Mesenchymal stem cell (in vitro differentiated cells and primary cell): ENCODE measurements at regions not wholly inside any gene's neighbourhood (a gene's known extent, or its start where the extent isn't known, plus 50 kb on each side); places are given as distances from the start of the nearest gene placed in this dataset.

ENCODE experiments used
- DNase-seq: peaks from one replicate; pipeline ENCODE4 v3.0.0-alpha.2; 2013
- H2AFZ ChIP-seq: one replicate; pipeline ENCODE4 v1.6.1; 2013; ENCODE audit warnings: low read depth, mild to moderate bottlenecking, control low read depth, inconsistent platforms, low read length, moderate library complexity
- H2AK5ac ChIP-seq: 2 replicates; pipeline ENCODE4 v1.6.1; 2013; ENCODE audit warnings: low read length, moderate library complexity, mild to moderate bottlenecking, inconsistent platforms; ENCODE audit not compliant: severe bottlenecking
- H2BK120ac ChIP-seq: one replicate; pipeline ENCODE4 v1.6.1; 2013; ENCODE audit warnings: low read depth, mild to moderate bottlenecking, inconsistent platforms, low read length, moderate library complexity
- H2BK12ac ChIP-seq, 2 experiments: one replicate each; pipeline ENCODE4 v1.6.1; 2013; ENCODE audit warnings: inconsistent platforms in 2 of 2, low read length in 2 of 2, mild to moderate bottlenecking in 2 of 2, moderate library complexity in 2 of 2, control low read depth in 1 of 2
- H2BK15ac ChIP-seq: one replicate; pipeline ENCODE4 v1.6.1; 2013; ENCODE audit warnings: mild to moderate bottlenecking, low read depth, inconsistent platforms; ENCODE audit not compliant: poor library complexity, severe bottlenecking
- H2BK5ac ChIP-seq: 2 replicates; pipeline ENCODE4 v1.6.1; 2013; ENCODE audit warnings: low read depth, mild to moderate bottlenecking, low read length, control low read depth, inconsistent platforms; ENCODE audit not compliant: poor library complexity, severe bottlenecking
- H3K14ac ChIP-seq, 2 experiments: one replicate each; pipeline ENCODE4 v1.6.1; 2013; ENCODE audit warnings: inconsistent platforms in 2 of 2, low read length in 2 of 2, control low read depth in 1 of 2, mild to moderate bottlenecking in 1 of 2, moderate library complexity in 1 of 2
- H3K18ac ChIP-seq, 2 experiments: one replicate each; pipeline ENCODE4 v1.6.1; 2013; ENCODE audit warnings: inconsistent platforms in 2 of 2, low read length in 2 of 2, control low read depth in 1 of 2, low read depth in 1 of 2, mild to moderate bottlenecking in 1 of 2
- H3K23ac ChIP-seq, 2 experiments: one replicate each; pipeline ENCODE4 v1.6.1; 2013; ENCODE audit warnings: inconsistent platforms in 2 of 2, low read length in 2 of 2, mild to moderate bottlenecking in 2 of 2, moderate library complexity in 2 of 2, control low read depth in 1 of 2
- H3K27ac ChIP-seq: 2 replicates; pipeline ENCODE4 v1.5.1; 2013; ENCODE audit warnings: mild to moderate bottlenecking, moderate library complexity, low read length, control low read depth, inconsistent platforms; ENCODE audit not compliant: poor library complexity, severe bottlenecking
- H3K27me3 ChIP-seq, 2 experiments: 2 replicates each; pipeline versions ENCODE4 v1.6.1 to v1.7.0; 2013; ENCODE audit warnings: low read length in 2 of 2, mild to moderate bottlenecking in 2 of 2, moderate library complexity in 2 of 2, control low read depth in 1 of 2, inconsistent platforms in 1 of 2; ENCODE audit not compliant: control insufficient read depth in 1 of 2, insufficient read depth in 1 of 2
- H3K36me3 ChIP-seq, 2 experiments: 2 replicates each; pipeline versions ENCODE4 v1.6.1 to v1.7.0; 2013; ENCODE audit warnings: low read length in 2 of 2, control low read depth in 1 of 2, inconsistent platforms in 1 of 2, low read depth in 1 of 2, mild to moderate bottlenecking in 1 of 2; ENCODE audit not compliant: insufficient read depth in 2 of 2, control insufficient read depth in 1 of 2
- H3K4ac ChIP-seq, 2 experiments: one replicate each; pipeline ENCODE4 v1.6.1; 2013; ENCODE audit warnings: inconsistent platforms in 2 of 2, low read length in 2 of 2, mild to moderate bottlenecking in 2 of 2, moderate library complexity in 2 of 2, control low read depth in 1 of 2, low read depth in 1 of 2
- H3K4me1 ChIP-seq: 2 replicates; pipeline ENCODE4 v1.6.1; 2013; ENCODE audit warnings: low read depth, low read length, control low read depth; ENCODE audit not compliant: control insufficient read depth, insufficient read depth
- H3K4me2 ChIP-seq: 2 replicates; pipeline ENCODE4 v1.6.1; 2013; ENCODE audit warnings: low read length, mild to moderate bottlenecking, inconsistent platforms; ENCODE audit not compliant: poor library complexity, severe bottlenecking
- H3K4me3 ChIP-seq, 2 experiments: 2 replicates each; pipeline versions ENCODE4 v1.5.1 to v1.7.0; 2013; ENCODE audit warnings: low read length in 2 of 2, mild to moderate bottlenecking in 2 of 2, control low read depth in 1 of 2, low read depth in 1 of 2; ENCODE audit not compliant: insufficient read depth in 1 of 2
- H3K79me1 ChIP-seq: replicated peaks from 2 replicates; pipeline ENCODE4 v1.6.1; 2013; ENCODE audit warnings: mild to moderate bottlenecking, control low read depth, low read length, inconsistent platforms; ENCODE audit not compliant: poor library complexity, severe bottlenecking
- H3K9ac ChIP-seq: 2 replicates; pipeline ENCODE4 v1.7.0; 2013; ENCODE audit warnings: mild to moderate bottlenecking, low read length, moderate library complexity
- H3K9me3 ChIP-seq: 2 replicates; pipeline ENCODE4 v1.7.0; 2013; ENCODE audit warnings: mild to moderate bottlenecking, low read length; ENCODE audit not compliant: control insufficient read depth
- H4K8ac ChIP-seq: one replicate; pipeline ENCODE4 v1.6.1; 2013; ENCODE audit warnings: inconsistent platforms, mild to moderate bottlenecking, low read length, moderate library complexity
- H4K91ac ChIP-seq: one replicate; pipeline ENCODE4 v1.6.1; 2013; ENCODE audit warnings: mild to moderate bottlenecking, low read length, inconsistent platforms
- WGBS: methylation state at CpG from one replicate; pipeline ENCODE4 v1.1.7; 2013; ENCODE audit warnings: mixed read lengths; 5-methylcytosine and 5-hydroxymethylcytosine counted together

GRCh38 chr4:15286041-15286440 is 141.8 kb upstream of the C1QTNF7 start:
- Histone ChIP-seq H2BK120ac (no peak overlapping the region), H3K4me1 (no peaks in the 10 kb centered on the region), H4K91ac (no peak overlapping the region), H3K23ac (no peak overlapping the region), H3K27ac (no peak overlapping the region), H2AFZ (no peak overlapping the region), H3K18ac (no peak overlapping the region), H3K9ac (no peak overlapping the region), H3K4me3 (no peak overlapping the region), H3K36me3 (no peaks in the 10 kb centered on the region), H3K9me3 (no peaks in the 10 kb centered on the region), H3K4me2 (no peak overlapping the region), H2AK5ac (no peak overlapping the region), H3K14ac (no peak overlapping the region), H3K4ac (no peak overlapping the region), H3K27me3 (no peaks in the 10 kb centered on the region), H2BK15ac (no peak overlapping the region), H2BK12ac (no peak overlapping the region), H2BK5ac (no peak overlapping the region), H3K79me1 (no peaks in the 10 kb centered on the region), H4K8ac (no peak overlapping the region)
- DNase-seq = no peak
- WGBS = 92% methylated on average over 1 of the region's 2 CpGs

- Histone ChIP-seq H4K91ac (no peak overlapping the region), H3K4me2 (no peak overlapping the region), H3K9ac (no peak overlapping the region), H4K8ac (no peak overlapping the region), H3K4me1 (no peaks in the 10 kb centered on the region), H2AK5ac (no peak overlapping the region), H3K23ac (no peak overlapping the region), H3K27ac (no peak overlapping the region), H2BK5ac (no peak overlapping the region), H2AFZ (no peak overlapping the region), H3K9me3 (no peaks in the 10 kb centered on the region), H3K36me3 (no peaks in the 10 kb centered on the region), H2BK15ac (no peak overlapping the region), H3K79me1 (no peaks in the 10 kb centered on the region), H2BK12ac (no peak overlapping the region), H3K27me3 (no peaks in the 10 kb centered on the region), H3K4ac (no peak overlapping the region), H3K4me3 (no peak overlapping the region), H2BK120ac (no peak overlapping the region), H3K18ac (no peak overlapping the region), H3K14ac (no peak overlapping the region)
- WGBS = 48% methylated on average over 1 of the region's 1 CpG
- peak; percentile 33 for DNase-seq
Measured at GRCh38 chr4:15291122-15291521, 136.7 kb upstream of the C1QTNF7 start.

- H3K79me1 ChIP-seq = no peaks in the 10 kb centered on the region
- no peak overlapping the region for H3K18ac ChIP-seq
- no peak overlapping the region for H2BK120ac ChIP-seq
- DNase-seq = no peak
- H3K14ac ChIP-seq = no peak overlapping the region
- H3K4me2 ChIP-seq = no peak overlapping the region
- no peak overlapping the region for H2AK5ac ChIP-seq
- H3K36me3 ChIP-seq = no peaks in the 10 kb centered on the region
- no peak overlapping the region for H2BK5ac ChIP-seq
- H3K4ac ChIP-seq = no peak overlapping the region
- no peak overlapping the region for H3K23ac ChIP-seq
- 50% methylated on average over 2 of the region's 2 CpGs for WGBS
- H4K91ac ChIP-seq = no peak overlapping the region
- H3K4me3 ChIP-seq = no peak overlapping the region
- H3K27me3 ChIP-seq = peaks cover 0 to 3% of the 10 kb centered on the region in 2 experiments
- H2BK12ac ChIP-seq = no peak overlapping the region
- H3K4me1 ChIP-seq = no peaks in the 10 kb centered on the region
- no peak overlapping the region for H2BK15ac ChIP-seq
- no peak overlapping the region for H2AFZ ChIP-seq
- no peak overlapping the region for H3K27ac ChIP-seq
- H4K8ac ChIP-seq = no peak overlapping the region
- H3K9me3 ChIP-seq = no peaks in the 10 kb centered on the region
- H3K9ac ChIP-seq = no peak overlapping the region
Measured at GRCh38 chr4:15293711-15294110, 134.1 kb upstream of the C1QTNF7 start.

- Histone ChIP-seq H2BK120ac (no peak overlapping the region), H2BK12ac (no peak overlapping the region), H2AK5ac (no peak overlapping the region), H3K23ac (no peak overlapping the region), H3K36me3 (no peaks in the 10 kb centered on the region), H4K8ac (no peak overlapping the region), H3K27me3 (peaks cover 0 to 3% of the 10 kb centered on the region in 2 experiments), H3K14ac (no peak overlapping the region), H2BK5ac (no peak overlapping the region), H3K9ac (no peak overlapping the region), H2AFZ (no peak overlapping the region), H3K9me3 (no peaks in the 10 kb centered on the region), H3K4me2 (no peak overlapping the region), H4K91ac (no peak overlapping the region), H3K79me1 (no peaks in the 10 kb centered on the region), H3K4me3 (no peak overlapping the region), H2BK15ac (no peak overlapping the region), H3K4me1 (no peaks in the 10 kb centered on the region), H3K18ac (peak overlapping the region in 1 of 2 experiments; percentile 28), H3K27ac (no peak overlapping the region), H3K4ac (peak overlapping the region in 1 of 2 experiments; percentile 37)
- DNase-seq = no peak
- 86% methylated on average over 1 of the region's 1 CpG for WGBS
Measured at GRCh38 chr4:15294202-15294601, 133.6 kb upstream of the C1QTNF7 start.
